HG03039 (cell line): ENCODE measurements at regions not wholly inside any gene's neighbourhood (a gene's known extent, or its start where the extent isn't known, plus 50 kb on each side); places are given as distances from the start of the nearest gene placed in this dataset.

Experiments used
- ATAC-seq: cut with Tn5 transposase; IDR thresholded peaks from one replicate; pipeline ENCODE4 v1.9.1; 2021; ENCODE audit warnings: mild to moderate bottlenecking, moderate library complexity; ENCODE audit not compliant: unreplicated experiment

DNA sequence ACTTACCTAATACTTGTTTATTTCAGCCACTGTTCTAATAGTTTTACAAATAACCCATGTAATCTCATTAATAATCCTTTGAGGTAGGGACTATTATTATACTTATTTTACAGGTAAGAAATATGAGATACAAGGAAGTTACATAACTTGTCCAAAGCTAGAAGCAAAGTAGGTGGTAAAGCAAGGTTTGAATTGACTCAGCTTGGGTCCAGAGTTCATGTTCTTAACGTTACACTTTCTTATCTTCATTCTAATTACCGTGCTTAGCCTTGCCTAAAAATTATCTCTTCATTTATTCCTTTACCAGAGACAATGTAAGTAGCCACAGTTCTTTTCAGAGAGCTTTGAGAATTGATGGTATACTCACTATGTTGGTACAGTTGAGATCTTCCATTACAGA is 743.6 kb downstream of the KCNJ3 start:
- no peak for ATAC-seq

DNA sequence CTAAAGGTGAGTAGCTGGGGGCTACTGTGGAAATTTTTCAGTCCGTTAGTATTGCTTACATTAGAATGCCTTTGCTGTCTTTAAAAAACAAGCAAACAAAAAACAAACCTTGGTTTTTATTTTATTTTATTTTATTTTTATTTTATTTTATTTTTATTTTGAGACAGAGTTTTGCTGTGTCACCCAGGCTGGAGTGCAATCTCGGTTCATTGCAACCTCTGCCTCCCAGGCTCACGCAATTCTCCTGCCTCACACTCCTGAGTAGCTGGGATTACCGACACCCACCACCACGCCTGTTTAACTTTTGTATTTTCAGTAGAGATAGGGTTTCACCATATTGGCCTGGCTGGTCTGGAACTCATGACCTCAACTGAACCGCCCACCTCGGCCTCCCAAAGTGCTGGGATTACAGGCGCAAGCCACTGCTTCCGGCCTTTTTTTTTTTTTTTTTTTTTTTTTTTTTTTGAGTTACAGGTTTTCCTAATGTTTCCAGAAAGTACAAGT is 732.6 kb downstream of the KCNJ3 start:
- no peak for ATAC-seq

GRCh38 chr2:155427470-155427869 is 729.0 kb downstream of the KCNJ3 start:
- no peak for ATAC-seq

DNA sequence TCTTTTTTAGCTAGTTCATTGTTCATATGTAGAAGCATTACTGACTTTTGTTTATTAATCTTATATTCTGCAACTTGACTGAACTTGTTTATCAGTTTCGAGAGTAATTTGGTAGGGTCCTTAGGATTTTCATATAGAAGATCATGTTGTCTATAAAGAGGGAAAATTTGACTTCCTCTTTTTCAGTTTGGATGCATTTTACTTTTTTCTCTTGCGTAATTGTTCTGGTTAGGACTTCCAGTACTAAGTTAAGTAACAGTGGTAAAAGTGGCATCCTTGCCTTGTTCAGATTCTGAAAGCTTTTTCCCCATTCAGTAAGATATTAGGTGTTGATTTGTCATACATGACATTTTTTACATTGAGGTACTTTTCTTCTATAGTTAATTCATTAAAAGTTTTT is 726.0 kb downstream of the KCNJ3 start:
- ATAC-seq: no peak

- ATAC-seq: no peak
Measured at GRCh38 chr2:155418753-155419152, 720.3 kb downstream of the KCNJ3 start.

- ATAC-seq: no peak
Measured at GRCh38 chr2:155412598-155412997, 714.1 kb downstream of the KCNJ3 start.

- ATAC-seq: no peak
Measured at GRCh38 chr2:155404433-155405002, 706.0 kb downstream of the KCNJ3 start.

DNA sequence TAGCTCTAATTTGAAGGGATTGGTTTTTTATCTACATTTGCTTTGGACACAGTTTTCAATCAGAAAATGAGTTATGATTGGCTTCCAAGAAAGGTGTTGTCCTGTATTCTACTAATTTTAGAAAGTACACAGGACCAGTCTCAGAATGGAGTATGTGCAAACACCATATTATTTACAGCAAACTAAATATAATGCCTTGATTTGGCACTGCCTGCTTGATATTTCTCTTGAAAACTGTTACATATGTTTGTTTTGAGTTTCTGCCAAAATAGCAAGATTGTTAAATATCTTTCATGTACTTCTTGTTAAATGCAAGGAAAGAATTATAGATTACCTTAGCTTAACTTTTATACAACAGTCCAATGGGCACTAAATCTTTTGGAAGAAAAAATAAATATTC is 694.9 kb downstream of the KCNJ3 start:
- ATAC-seq: no peak

GRCh38 chr2:155391613-155392130 is 693.2 kb downstream of the KCNJ3 start:
- ATAC-seq: no peak

DNA sequence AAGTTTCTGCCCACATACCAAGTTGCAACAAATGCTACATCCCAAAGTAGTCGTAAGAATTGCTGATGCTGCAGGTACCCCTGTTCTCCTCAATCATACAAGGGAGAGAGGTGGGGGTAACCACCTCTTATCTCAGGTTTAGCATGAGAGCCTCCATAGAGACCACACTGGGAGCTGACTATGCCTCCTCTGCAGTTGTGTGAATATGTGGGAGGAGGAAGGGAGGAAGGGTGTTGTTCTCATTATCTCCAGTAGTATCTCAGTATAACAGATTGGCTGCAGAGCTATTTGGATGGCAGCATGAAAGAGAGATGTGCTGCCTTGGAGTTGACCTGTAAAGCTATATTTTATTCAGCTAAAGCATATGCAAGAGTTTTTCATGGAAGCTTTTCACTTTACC is 690.7 kb downstream of the KCNJ3 start:
- ATAC-seq: no peak

- ATAC-seq: no peak
Measured at GRCh38 chr2:155384555-155385123, 686.1 kb downstream of the KCNJ3 start.

- ATAC-seq: no peak
Measured at GRCh38 chr2:155382776-155383175, 684.3 kb downstream of the KCNJ3 start.

DNA sequence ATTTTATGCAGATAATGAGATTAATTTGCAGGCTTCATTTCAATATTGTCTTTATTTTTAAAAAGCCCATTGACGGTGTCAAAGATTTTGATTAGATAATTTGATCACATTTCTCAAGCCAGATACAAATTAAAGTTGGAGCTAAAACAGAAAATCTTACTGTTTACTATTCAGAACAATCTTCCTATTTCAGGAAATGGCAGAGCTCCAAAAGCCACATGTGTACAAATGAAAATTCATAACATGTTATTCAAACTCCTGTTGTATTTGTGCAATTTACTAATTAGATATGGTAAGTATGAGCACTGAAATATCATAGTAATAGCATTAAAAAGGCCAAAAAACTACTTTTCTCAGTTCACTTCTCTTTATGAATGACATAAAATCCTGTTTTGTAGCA is 682.9 kb downstream of the KCNJ3 start:
- ATAC-seq: no peak

DNA sequence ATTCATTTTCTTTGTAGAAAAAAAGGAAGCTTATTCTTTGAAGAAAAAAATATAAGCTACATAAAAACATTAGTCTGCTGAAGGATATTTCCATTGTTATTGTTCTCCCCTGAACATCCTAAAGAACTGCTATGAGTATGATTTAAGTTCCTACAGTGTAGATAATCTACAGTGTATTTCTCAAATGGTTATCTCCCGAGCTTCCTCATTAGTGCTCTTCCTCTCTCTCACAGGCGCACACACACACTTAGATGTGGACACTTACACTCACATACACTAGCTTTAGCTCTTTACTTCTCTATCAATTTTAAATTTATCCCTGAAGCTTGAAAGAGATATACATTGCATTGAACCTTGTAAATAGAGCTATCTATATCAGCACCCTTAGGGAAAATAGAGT is 681.0 kb downstream of the KCNJ3 start:
- ATAC-seq: no peak

DNA sequence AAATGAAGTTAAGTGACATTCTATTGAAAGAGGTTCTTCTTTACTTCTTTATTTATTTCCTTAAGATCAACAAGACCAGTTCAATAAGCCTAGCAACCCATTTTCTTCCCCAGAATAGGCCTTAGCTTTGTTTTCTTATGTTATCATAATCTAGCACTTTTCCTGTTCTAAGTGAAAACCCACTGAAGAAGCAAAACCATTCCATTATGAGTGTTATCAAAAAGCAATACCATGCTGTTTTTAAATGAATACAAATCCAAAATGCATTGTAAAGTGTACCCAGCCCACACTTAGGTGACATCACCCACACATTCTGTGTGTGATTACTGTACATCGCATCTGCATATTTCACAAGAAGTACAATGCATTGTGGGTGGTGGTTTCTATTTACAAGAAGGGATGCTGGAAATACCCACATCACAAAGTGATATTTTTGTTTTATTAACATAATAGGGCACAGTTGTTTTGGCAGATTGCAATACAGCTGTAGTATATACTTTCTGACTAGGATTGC is 679.5 kb downstream of the KCNJ3 start:
- ATAC-seq: no peak

DNA sequence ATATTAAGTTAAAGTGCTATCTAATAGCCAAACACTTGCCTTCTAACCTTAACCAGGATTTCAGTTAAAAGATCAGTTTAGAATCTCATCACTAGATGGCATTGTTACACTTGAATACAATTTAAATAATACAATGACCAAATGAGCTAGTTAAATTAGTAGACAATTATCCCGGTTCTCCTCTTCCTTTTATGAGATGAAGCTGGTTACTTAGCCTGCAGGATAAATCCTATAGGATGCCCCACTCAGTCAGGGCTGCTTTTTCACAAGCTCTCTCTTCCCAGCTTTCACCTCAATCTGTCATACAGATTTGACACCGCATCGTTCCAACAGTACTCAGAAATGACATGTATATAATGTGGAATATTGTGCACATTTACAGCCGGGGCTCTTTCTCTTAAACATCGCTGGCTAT is 678.8 kb downstream of the KCNJ3 start:
- no peak for ATAC-seq

- no peak for ATAC-seq
Measured at GRCh38 chr2:155372969-155373368, 674.5 kb downstream of the KCNJ3 start.

DNA sequence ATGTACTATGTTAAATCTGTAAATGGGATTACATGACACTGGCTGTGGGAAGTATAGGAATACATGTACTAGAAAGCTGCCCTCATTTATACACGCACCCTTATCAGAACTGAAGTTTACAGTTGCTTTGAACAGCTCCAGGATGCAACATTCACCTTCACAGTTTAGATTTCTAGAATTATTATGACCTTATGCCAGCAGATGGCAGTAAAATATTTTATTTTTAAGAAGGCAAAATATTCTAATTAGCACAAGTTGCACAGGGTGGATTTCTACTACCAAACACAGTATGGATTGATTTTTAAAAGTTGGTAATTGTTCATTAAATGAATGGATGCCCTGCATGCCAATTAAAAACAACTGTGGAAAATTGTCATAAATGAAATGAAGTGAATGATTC is 670.4 kb downstream of the KCNJ3 start:
- no peak for ATAC-seq

- no peak for ATAC-seq
Measured at GRCh38 chr2:155364766-155365165, 666.3 kb downstream of the KCNJ3 start.

DNA sequence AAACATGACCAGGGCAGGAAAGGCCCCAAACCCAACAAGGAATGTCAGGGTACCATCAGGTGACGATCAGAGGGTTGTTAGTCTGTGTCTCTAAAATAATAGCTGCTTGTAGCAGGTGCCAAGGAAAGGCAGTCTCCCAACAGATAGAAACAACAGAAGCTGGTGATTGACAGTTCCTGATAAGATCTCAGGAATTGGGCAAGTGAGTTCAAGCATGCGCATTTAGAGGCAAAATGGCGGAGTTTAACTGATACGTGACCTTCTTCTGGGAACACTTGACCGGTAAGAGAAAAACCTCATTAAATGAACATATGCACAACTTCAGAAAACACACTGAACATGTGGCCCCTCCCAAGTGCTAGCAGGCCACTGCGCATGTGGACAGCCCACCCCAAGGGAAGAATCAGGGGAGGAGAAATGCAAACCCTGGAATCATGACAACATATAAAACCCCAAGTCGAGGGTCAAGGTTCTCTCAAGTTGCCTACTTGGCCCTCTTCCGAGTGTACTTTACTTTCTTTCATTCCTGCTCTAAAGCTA is 664.9 kb downstream of the KCNJ3 start:
- no peak for ATAC-seq

GRCh38 chr2:155357172-155357571 is 658.7 kb downstream of the KCNJ3 start:
- ATAC-seq: no peak

GRCh38 chr2:155356250-155356649 is 657.8 kb downstream of the KCNJ3 start:
- no peak for ATAC-seq
